CD4-positive, alpha-beta T cell (primary cell): ENCODE measurements at regions not wholly inside any gene's neighbourhood (a gene's known extent, or its start where the extent isn't known, plus 50 kb on each side); places are given as distances from the start of the nearest gene placed in this dataset.

Experiments
- ATAC-seq: fragments of 200-7000 bp; cut with Tn5 transposase; one replicate; pipeline ENCODE4 v1.10.0; 2022; ENCODE audit warnings: mild to moderate bottlenecking; ENCODE audit not compliant: poor library complexity
- CTCF ChIA-PET: fragments of 350-600 bp; sonication (Branson Sonifier 250); formaldehyde crosslinking; loops from one replicate; lab custom pipeline; 2021; ENCODE audit warnings: antibody characterized with exemption, inconsistent platforms; lab: Charles Lee
- POLR2A ChIA-PET: fragments of 350-600 bp; sonication (Branson Sonifier 250); formaldehyde crosslinking; loops from one replicate; lab custom pipeline; 2021; ENCODE audit warnings: antibody characterized with exemption, inconsistent platforms; lab: Charles Lee
- DNase-seq, 14 experiments: peaks; one replicate each; pipeline ENCODE4 v3.0.0-alpha.2; 2013 to 2020; ENCODE audit warnings: mixed read lengths in 2 of 14
- H3K27ac ChIP-seq, 2 donors: one replicate each; pipeline versions ENCODE4 v1.5.1 to v1.7.0; 2013; ENCODE audit warnings: low read length in 2 of 2, low read depth in 1 of 2, mild to moderate bottlenecking in 1 of 2
- H3K27me3 ChIP-seq, 2 experiments: 1 replicate in 1 of 2; 2 replicates in 1 of 2; pipeline versions ENCODE4 v1.6.1 to v1.7.0; 2013; ENCODE audit warnings: low read length in 2 of 2, control low read depth in 1 of 2, mild to moderate bottlenecking in 1 of 2, moderate library complexity in 1 of 2; ENCODE audit not compliant: insufficient read depth in 2 of 2, control insufficient read depth in 1 of 2
- H3K36me3 ChIP-seq: one replicate; pipeline ENCODE4 v1.6.1; 2013; ENCODE audit warnings: low read length, control low read depth; ENCODE audit not compliant: insufficient read depth
- H3K4me1 ChIP-seq: one replicate; pipeline ENCODE4 v1.6.1; 2013; ENCODE audit warnings: low read length, control low read depth; ENCODE audit not compliant: insufficient read depth
- H3K4me3 ChIP-seq: one replicate; pipeline ENCODE4 v1.5.1; 2013; ENCODE audit warnings: mild to moderate bottlenecking, low read length, moderate library complexity
- H3K9me3 ChIP-seq, 2 experiments: 1 replicate in 1 of 2; 2 replicates in 1 of 2; pipeline versions ENCODE4 v1.6.1 to v1.7.0; 2013; ENCODE audit warnings: low read length in 2 of 2, mild to moderate bottlenecking in 2 of 2, control low read depth in 1 of 2, moderate library complexity in 1 of 2; ENCODE audit not compliant: control insufficient read depth in 1 of 2, insufficient read depth in 1 of 2
- H3K27ac Mint-ChIP-seq: one replicate; pipeline ENCODE4 v1.8.0; 2020; ENCODE audit warnings: mixed read lengths
- H3K27me3 Mint-ChIP-seq: one replicate; pipeline ENCODE4 v1.8.0; 2021; ENCODE audit warnings: mixed read lengths
- H3K36me3 Mint-ChIP-seq: one replicate; pipeline ENCODE4 v1.8.0; 2021; ENCODE audit warnings: low read depth, mixed read lengths
- H3K4me1 Mint-ChIP-seq: one replicate; pipeline ENCODE4 v1.8.0; 2021; ENCODE audit warnings: low read depth, mixed read lengths
- H3K4me3 Mint-ChIP-seq: one replicate; pipeline ENCODE4 v1.8.0; 2020; ENCODE audit warnings: mild to moderate bottlenecking, mixed read lengths
- H3K9me3 Mint-ChIP-seq: one replicate; pipeline ENCODE4 v1.8.0; 2020; ENCODE audit warnings: mixed read lengths
- CTCF ChIP-seq: fragments of 200-600 bp; IDR thresholded peaks from one replicate; pipeline ENCODE4 v1.8.0; 2022; ENCODE audit warnings: antibody characterized with exemption, mild to moderate bottlenecking
- intact Hi-C, 2 experiments: fragments of 100-400 bp; cut with DNase I in 1 of 2; cut with micrococcal nuclease in 1 of 2; formaldehyde crosslinking; loops; one replicate each; pipeline versions ENCODE4 v1.15.1 to v1.9.0; 2023 to 2025; cut with DNase I, micrococcal nuclease

GRCh38 chr6:1250489-1251197 is 61.3 kb upstream of the FOXQ1 start:
- ChIA-PET POLR2A (no interaction called here), CTCF (no interaction called here)
- no peak for DNase-seq
- Mint-ChIP-seq H3K4me3 (no peak overlapping the region), H3K4me1 (no peaks in the 10 kb centered on the region), H3K9me3 (no peaks in the 10 kb centered on the region), H3K27ac (no peak overlapping the region), H3K36me3 (no peaks in the 10 kb centered on the region), H3K27me3 (peaks cover 39% of the 10 kb centered on the region)
- intact Hi-C loops: no loop called here
- TF ChIP-seq CTCF: no peak
- Histone ChIP-seq H3K9me3 (peaks cover 0 to 4% of the 10 kb centered on the region in 2 experiments), H3K4me3 (no peak overlapping the region), H3K4me1 (no peaks in the 10 kb centered on the region), H3K36me3 (no peaks in the 10 kb centered on the region), H3K27me3 (peaks cover 0 to 8% of the 10 kb centered on the region in 2 experiments), H3K27ac (no peak overlapping the region)
- no peak for ATAC-seq

GRCh38 chr6:1247894-1248293 is 64.0 kb upstream of the FOXQ1 start:
- H3K27ac Mint-ChIP-seq: no peak overlapping the region
- no peaks in the 10 kb centered on the region for H3K4me1 ChIP-seq
- no peaks in the 10 kb centered on the region for H3K27me3 ChIP-seq
- TF ChIP-seq CTCF: no peak
- ATAC-seq: no peak
- H3K9me3 Mint-ChIP-seq: no peaks in the 10 kb centered on the region
- H3K36me3 ChIP-seq: no peaks in the 10 kb centered on the region
- peaks cover 25% of the 10 kb centered on the region for H3K27me3 Mint-ChIP-seq
- H3K4me3 ChIP-seq: no peak overlapping the region
- no peaks in the 10 kb centered on the region for H3K36me3 Mint-ChIP-seq
- DNase-seq: no peak
- H3K4me1 Mint-ChIP-seq: no peaks in the 10 kb centered on the region
- ChIA-PET CTCF (no interaction called here), POLR2A (no interaction called here)
- H3K4me3 Mint-ChIP-seq: no peak overlapping the region
- H3K9me3 ChIP-seq: peaks cover 0 to 4% of the 10 kb centered on the region in 2 experiments
- H3K27ac ChIP-seq: no peak overlapping the region
- intact Hi-C loops: no loop called here

GRCh38 chr6:1247056-1247455 is 64.8 kb upstream of the FOXQ1 start:
- H3K4me3 ChIP-seq: no peak overlapping the region
- ATAC-seq (no peak), DNase-seq (no peak)
- H3K36me3 Mint-ChIP-seq: no peaks in the 10 kb centered on the region
- H3K36me3 ChIP-seq: no peaks in the 10 kb centered on the region
- intact Hi-C loops: no loop called here
- peaks cover 0 to 4% of the 10 kb centered on the region in 2 experiments for H3K9me3 ChIP-seq
- peaks cover 25% of the 10 kb centered on the region for H3K27me3 Mint-ChIP-seq
- H3K4me1 Mint-ChIP-seq: no peaks in the 10 kb centered on the region
- no peak overlapping the region for H3K27ac Mint-ChIP-seq
- H3K27ac ChIP-seq: no peak overlapping the region
- POLR2A ChIA-PET: no interaction called here
- CTCF ChIA-PET: no interaction called here
- no peaks in the 10 kb centered on the region for H3K4me1 ChIP-seq
- H3K9me3 Mint-ChIP-seq: no peaks in the 10 kb centered on the region
- peaks cover 0 to 4% of the 10 kb centered on the region in 2 experiments for H3K27me3 ChIP-seq
- no peak overlapping the region for H3K4me3 Mint-ChIP-seq
- no peak for TF ChIP-seq CTCF
